ENCODE measurements at regions not wholly inside any gene's neighbourhood (a gene's known extent, or its start where the extent isn't known, plus 50 kb on each side); places are given as distances from the start of the nearest gene placed in this dataset.

- TF ChIP-seq CTCF (IDR thresholded peaks at IDR 0.05; ENCODE audit: low read depth, low read length): no peak
- H3K27ac ChIP-seq: no peak overlapping the region
- DNase-seq: no peak
- no peaks in the 10 kb centered on the region for H3K36me3 ChIP-seq
- no peaks in the 10 kb centered on the region for H3K27me3 ChIP-seq (ENCODE audit: insufficient read depth, low read depth, severe bottlenecking)
- H3K4me3 ChIP-seq (ENCODE audit: low read depth, low read length): no peak overlapping the region
- H3K9me3 ChIP-seq (ENCODE audit: severe bottlenecking): no peaks in the 10 kb centered on the region
Observed at GRCh38 chr9:14535161-14535955, 157.9 kb downstream of the ZDHHC21 start.

GRCh38 chr9:14533867-14534640, 159.2 kb downstream of the ZDHHC21 start:
- Histone ChIP-seq H3K27ac (no peak overlapping the region), H3K27me3 (ENCODE audit: insufficient read depth, low read depth, severe bottlenecking) (no peaks in the 10 kb centered on the region), H3K36me3 (no peaks in the 10 kb centered on the region), H3K9me3 (ENCODE audit: severe bottlenecking) (no peaks in the 10 kb centered on the region), H3K4me3 (ENCODE audit: low read depth, low read length) (no peak overlapping the region)
- DNase-seq: no peak
- no peak for TF ChIP-seq CTCF (IDR thresholded peaks at IDR 0.05; ENCODE audit: low read depth, low read length)

- H3K27ac ChIP-seq: no peak overlapping the region
- no peak overlapping the region for H3K4me3 ChIP-seq (ENCODE audit: low read depth, low read length)
- H3K36me3 ChIP-seq: no peaks in the 10 kb centered on the region
- no peak for DNase-seq
- no peaks in the 10 kb centered on the region for H3K27me3 ChIP-seq (ENCODE audit: insufficient read depth, low read depth, severe bottlenecking)
- no peaks in the 10 kb centered on the region for H3K9me3 ChIP-seq (ENCODE audit: severe bottlenecking)
- TF ChIP-seq CTCF (IDR thresholded peaks at IDR 0.05; ENCODE audit: low read depth, low read length): no peak
Observed at GRCh38 chr9:14532456-14533115, 160.6 kb downstream of the ZDHHC21 start.

- no peak for TF ChIP-seq CTCF (IDR thresholded peaks at IDR 0.05; ENCODE audit: low read depth, low read length)
- DNase-seq: no peak
- Histone ChIP-seq H3K27me3 (ENCODE audit: insufficient read depth, low read depth, severe bottlenecking) (no peaks in the 10 kb centered on the region), H3K9me3 (ENCODE audit: severe bottlenecking) (no peaks in the 10 kb centered on the region), H3K36me3 (no peaks in the 10 kb centered on the region), H3K4me3 (ENCODE audit: low read depth, low read length) (no peak overlapping the region), H3K27ac (no peak overlapping the region)
Observed at GRCh38 chr9:14531341-14532269, 161.6 kb downstream of the ZDHHC21 start.

GRCh38 chr9:14530841-14531240, 162.4 kb downstream of the ZDHHC21 start:
- Histone ChIP-seq H3K36me3 (no peaks in the 10 kb centered on the region), H3K27me3 (ENCODE audit: insufficient read depth, low read depth, severe bottlenecking) (no peaks in the 10 kb centered on the region), H3K9me3 (ENCODE audit: severe bottlenecking) (no peaks in the 10 kb centered on the region), H3K27ac (no peak overlapping the region), H3K4me3 (ENCODE audit: low read depth, low read length) (no peak overlapping the region)
- DNase-seq: no peak
- TF ChIP-seq CTCF (IDR thresholded peaks at IDR 0.05; ENCODE audit: low read depth, low read length): no peak
